GM23248 (cell line): ENCODE measurements at regions not wholly inside any gene's neighbourhood (a gene's known extent, or its start where the extent isn't known, plus 50 kb on each side); places are given as distances from the start of the nearest gene placed in this dataset.

Source experiments
- EZH2 ChIP-seq: fragments of 200-600 bp; sonication (generic); IDR thresholded peaks from 2 replicates; pipeline ENCODE4 v1.6.1; 2018; ENCODE audit warnings: antibody characterized with exemption, mild to moderate bottlenecking; ENCODE audit not compliant: insufficient read depth, poor library complexity, severe bottlenecking
- EZH2phosphoT487 ChIP-seq: fragments of 200-600 bp; sonication (generic); IDR thresholded peaks from 2 replicates; pipeline ENCODE4 v1.6.1; 2018; ENCODE audit warnings: antibody characterized with exemption, moderate library complexity, mild to moderate bottlenecking, low read depth; ENCODE audit not compliant: insufficient read depth

- TF ChIP-seq EZH2: no peak
- TF ChIP-seq EZH2phosphoT487: no peak
Measured at GRCh38 chrX:20488473-20488872, 221.8 kb upstream of the RPS6KA3 start.
